DND-41 (cell line): ENCODE measurements at regions not wholly inside any gene's neighbourhood (a gene's known extent, or its start where the extent isn't known, plus 50 kb on each side); places are given as distances from the start of the nearest gene placed in this dataset.

ENCODE experiments used
- EZH2 ChIP-seq: IDR thresholded peaks from 3 replicates; pipeline ENCODE4 v1.6.1; 2012; ENCODE audit warnings: borderline replicate concordance, low read depth, mild to moderate bottlenecking, moderate library complexity, low read length, inconsistent platforms; ENCODE audit not compliant: severe bottlenecking
- TF ChIP-seq, protein P1 (sequence below): IDR thresholded peaks from 2 replicates; pipeline ENCODE4 v1.5.1; 2012; ENCODE audit warnings: borderline replicate concordance, low read length, moderate library complexity, mild to moderate bottlenecking; ENCODE audit not compliant: poor library complexity, severe bottlenecking; ENCODE audit errors: extremely low read depth

DNA sequence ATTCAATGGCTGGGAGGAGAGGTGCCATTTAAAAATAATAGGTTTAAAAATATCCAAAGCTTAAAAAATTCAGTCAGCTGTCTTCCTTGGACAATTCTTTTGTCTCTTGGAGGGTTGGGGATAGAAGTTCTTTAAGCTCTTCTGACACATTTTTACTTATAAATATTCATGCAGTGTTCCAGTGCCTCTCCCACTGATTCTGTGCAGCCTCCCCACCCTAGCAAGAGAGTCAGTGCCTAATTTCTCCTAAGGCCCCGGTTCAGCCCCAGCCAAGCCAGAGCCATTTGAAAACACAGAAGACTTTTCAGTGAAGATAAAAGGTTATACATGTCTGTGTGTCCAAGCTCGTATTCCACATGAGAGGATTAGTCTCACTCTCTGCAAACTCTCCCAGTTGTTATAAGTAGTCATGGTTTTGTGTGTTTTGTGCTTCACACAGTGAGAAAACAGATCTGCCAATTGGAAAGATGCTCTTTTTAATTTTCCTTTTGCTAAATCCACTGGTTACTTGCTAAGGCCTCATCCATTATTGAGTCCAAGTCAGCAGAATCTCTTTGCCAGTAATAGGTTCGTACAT, 141.3 kb downstream of the CD47 start:
- TF ChIP-seq, protein P1, sequence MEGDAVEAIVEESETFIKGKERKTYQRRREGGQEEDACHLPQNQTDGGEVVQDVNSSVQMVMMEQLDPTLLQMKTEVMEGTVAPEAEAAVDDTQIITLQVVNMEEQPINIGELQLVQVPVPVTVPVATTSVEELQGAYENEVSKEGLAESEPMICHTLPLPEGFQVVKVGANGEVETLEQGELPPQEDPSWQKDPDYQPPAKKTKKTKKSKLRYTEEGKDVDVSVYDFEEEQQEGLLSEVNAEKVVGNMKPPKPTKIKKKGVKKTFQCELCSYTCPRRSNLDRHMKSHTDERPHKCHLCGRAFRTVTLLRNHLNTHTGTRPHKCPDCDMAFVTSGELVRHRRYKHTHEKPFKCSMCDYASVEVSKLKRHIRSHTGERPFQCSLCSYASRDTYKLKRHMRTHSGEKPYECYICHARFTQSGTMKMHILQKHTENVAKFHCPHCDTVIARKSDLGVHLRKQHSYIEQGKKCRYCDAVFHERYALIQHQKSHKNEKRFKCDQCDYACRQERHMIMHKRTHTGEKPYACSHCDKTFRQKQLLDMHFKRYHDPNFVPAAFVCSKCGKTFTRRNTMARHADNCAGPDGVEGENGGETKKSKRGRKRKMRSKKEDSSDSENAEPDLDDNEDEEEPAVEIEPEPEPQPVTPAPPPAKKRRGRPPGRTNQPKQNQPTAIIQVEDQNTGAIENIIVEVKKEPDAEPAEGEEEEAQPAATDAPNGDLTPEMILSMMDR, result no peak
- no peak for TF ChIP-seq EZH2
